ENCODE measurements at regions not wholly inside any gene's neighbourhood (a gene's known extent, or its start where the extent isn't known, plus 50 kb on each side); places are given as distances from the start of the nearest gene placed in this dataset.

GRCh38 chr6:100968949-100969348, 87.8 kb upstream of the ASCC3 start:
- Histone ChIP-seq H3K27ac (ENCODE audit: low read depth in 1 of 2, low read length in 2 of 2) (no peak overlapping the region), H3K4me1 (ENCODE audit: control insufficient read depth in 1 of 2, insufficient read depth in 2 of 2, low read length in 2 of 2) (no peaks in the 10 kb centered on the region), H3K36me3 (replicated peaks in 1 of 2; ENCODE audit: control insufficient read depth in 1 of 2, insufficient read depth in 2 of 2, low read length in 2 of 2) (no peaks in the 10 kb centered on the region), H3K9me3 (replicated peaks in 1 of 2; ENCODE audit: control insufficient read depth in 1 of 2, insufficient read depth in 1 of 2, low read length in 2 of 2) (peaks cover 0 to 7% of the 10 kb centered on the region in 2 donors), H3K27me3 (ENCODE audit: control insufficient read depth in 2 of 2, insufficient read depth in 2 of 2, low read length in 2 of 2) (no peaks in the 10 kb centered on the region), H3K79me2 (ENCODE audit: insufficient read depth, low read length) (no peaks in the 10 kb centered on the region), H3K4me2 (replicated peaks; ENCODE audit: extremely low read depth, low read length, poor library complexity, severe bottlenecking) (no peak overlapping the region), H2AFZ (ENCODE audit: insufficient read depth, low read depth, low read length, poor library complexity, severe bottlenecking) (no peak overlapping the region), H3K4me3 (replicated peaks in 1 of 3; ENCODE audit: low read depth in 2 of 3, low read length in 3 of 3) (no peak overlapping the region), H3K9ac (ENCODE audit: insufficient read depth, low read length, poor library complexity, severe bottlenecking) (no peak overlapping the region), H4K20me1 (ENCODE audit: insufficient read depth, low read length) (no peaks in the 10 kb centered on the region)
- no peaks in the 10 kb centered on the region for H3K4me1 Mint-ChIP-seq
- peaks cover 6 to 26% (median 14%) of the 10 kb centered on the region in 7 donors for H3K9me3 Mint-ChIP-seq
- no peak overlapping the region for H3K27ac Mint-ChIP-seq
- H3K36me3 Mint-ChIP-seq, result no peaks in the 10 kb centered on the region
- no peaks in the 10 kb centered on the region for H3K27me3 Mint-ChIP-seq (ENCODE audit: low read depth in 3 of 3)
- WGBS (ENCODE audit: insufficient coverage), result 89% methylated on average over 4 of the region's 6 CpGs
- no peak overlapping the region for H3K4me3 Mint-ChIP-seq
- TF ChIP-seq, protein P1, sequence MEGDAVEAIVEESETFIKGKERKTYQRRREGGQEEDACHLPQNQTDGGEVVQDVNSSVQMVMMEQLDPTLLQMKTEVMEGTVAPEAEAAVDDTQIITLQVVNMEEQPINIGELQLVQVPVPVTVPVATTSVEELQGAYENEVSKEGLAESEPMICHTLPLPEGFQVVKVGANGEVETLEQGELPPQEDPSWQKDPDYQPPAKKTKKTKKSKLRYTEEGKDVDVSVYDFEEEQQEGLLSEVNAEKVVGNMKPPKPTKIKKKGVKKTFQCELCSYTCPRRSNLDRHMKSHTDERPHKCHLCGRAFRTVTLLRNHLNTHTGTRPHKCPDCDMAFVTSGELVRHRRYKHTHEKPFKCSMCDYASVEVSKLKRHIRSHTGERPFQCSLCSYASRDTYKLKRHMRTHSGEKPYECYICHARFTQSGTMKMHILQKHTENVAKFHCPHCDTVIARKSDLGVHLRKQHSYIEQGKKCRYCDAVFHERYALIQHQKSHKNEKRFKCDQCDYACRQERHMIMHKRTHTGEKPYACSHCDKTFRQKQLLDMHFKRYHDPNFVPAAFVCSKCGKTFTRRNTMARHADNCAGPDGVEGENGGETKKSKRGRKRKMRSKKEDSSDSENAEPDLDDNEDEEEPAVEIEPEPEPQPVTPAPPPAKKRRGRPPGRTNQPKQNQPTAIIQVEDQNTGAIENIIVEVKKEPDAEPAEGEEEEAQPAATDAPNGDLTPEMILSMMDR (IDR thresholded peaks at IDR 0.05), result no peak
- intact Hi-C loops (cut with micrococcal nuclease), result no loop called here
- no peak for DNase-seq

- Histone ChIP-seq H3K4me1 (ENCODE audit: control insufficient read depth in 1 of 2, insufficient read depth in 2 of 2, low read length in 2 of 2) (no peaks in the 10 kb centered on the region), H3K36me3 (replicated peaks in 1 of 2; ENCODE audit: control insufficient read depth in 1 of 2, insufficient read depth in 2 of 2, low read length in 2 of 2) (no peaks in the 10 kb centered on the region), H3K27me3 (ENCODE audit: control insufficient read depth in 2 of 2, insufficient read depth in 2 of 2, low read length in 2 of 2) (no peaks in the 10 kb centered on the region), H3K79me2 (ENCODE audit: insufficient read depth, low read length) (no peaks in the 10 kb centered on the region), H4K20me1 (ENCODE audit: insufficient read depth, low read length) (no peaks in the 10 kb centered on the region), H3K9me3 (replicated peaks in 1 of 2; ENCODE audit: control insufficient read depth in 1 of 2, insufficient read depth in 1 of 2, low read length in 2 of 2) (peaks cover 4 to 9% of the 10 kb centered on the region in 2 donors), H3K4me3 (replicated peaks in 1 of 3; ENCODE audit: low read depth in 2 of 3, low read length in 3 of 3) (no peak overlapping the region), H2AFZ (ENCODE audit: insufficient read depth, low read depth, low read length, poor library complexity, severe bottlenecking) (no peak overlapping the region), H3K27ac (ENCODE audit: low read depth in 1 of 2, low read length in 2 of 2) (no peak overlapping the region), H3K9ac (ENCODE audit: insufficient read depth, low read length, poor library complexity, severe bottlenecking) (no peak overlapping the region), H3K4me2 (replicated peaks; ENCODE audit: extremely low read depth, low read length, poor library complexity, severe bottlenecking) (no peak overlapping the region)
- H3K9me3 Mint-ChIP-seq, result peaks cover 0 to 7% (median 2%) of the 10 kb centered on the region in 7 donors
- 90% methylated on average over 2 of the region's 4 CpGs for WGBS (ENCODE audit: insufficient coverage)
- no peaks in the 10 kb centered on the region for H3K36me3 Mint-ChIP-seq
- H3K4me1 Mint-ChIP-seq, result no peaks in the 10 kb centered on the region
- peaks cover 1 to 6% (median 2%) of the 10 kb centered on the region in 3 donors for H3K27me3 Mint-ChIP-seq (ENCODE audit: low read depth in 3 of 3)
- intact Hi-C loops (cut with micrococcal nuclease), result no loop called here
- no peak overlapping the region for H3K27ac Mint-ChIP-seq
- TF ChIP-seq, protein P1 (IDR thresholded peaks at IDR 0.05), result no peak
- H3K4me3 Mint-ChIP-seq, result no peak overlapping the region
- DNase-seq, result no peak
Observed at GRCh38 chr6:100979267-100979666, 98.1 kb upstream of the ASCC3 start.

All from CD14-positive monocyte (primary cell).